HG03196 (cell line): ENCODE measurements at regions not wholly inside any gene's neighbourhood (a gene's known extent, or its start where the extent isn't known, plus 50 kb on each side); places are given as distances from the start of the nearest gene placed in this dataset.

Source experiments
- ATAC-seq: cut with Tn5 transposase; IDR thresholded peaks from one replicate; pipeline ENCODE4 v1.9.1; 2021; ENCODE audit not compliant: unreplicated experiment

DNA sequence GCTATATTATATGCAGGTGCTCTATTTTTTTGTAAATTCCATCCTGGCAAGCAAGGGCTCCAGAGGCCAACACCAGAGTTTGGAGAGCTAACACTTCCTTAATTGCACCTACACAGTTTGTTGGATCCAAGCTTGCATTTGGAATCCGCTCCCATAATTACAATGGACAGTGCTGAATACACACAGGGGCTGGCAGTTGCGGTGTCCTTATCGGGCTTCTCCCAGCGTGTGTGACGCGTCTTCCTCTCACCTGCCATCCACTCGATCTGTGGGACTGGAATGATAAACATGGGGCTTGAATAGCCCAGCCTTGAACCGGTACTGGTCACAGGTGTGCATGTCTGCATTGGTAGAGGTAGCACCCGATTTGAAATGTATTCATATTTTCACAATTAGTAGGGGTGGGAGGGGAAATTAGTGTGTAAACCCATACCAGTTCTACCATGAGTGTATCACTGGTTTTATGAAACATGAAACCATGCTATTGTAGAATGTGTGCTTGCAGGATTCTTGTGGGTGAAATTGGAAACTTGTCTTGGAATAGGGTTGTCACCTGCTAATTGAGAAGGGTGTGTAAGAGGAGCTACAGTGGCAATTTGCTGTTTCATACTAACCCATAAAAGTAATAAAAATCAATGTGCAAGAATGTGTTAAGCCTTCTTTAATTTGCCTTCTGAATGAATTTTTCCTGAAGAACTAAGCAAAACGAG is 316.5 kb downstream of the WDR11 start:
- no peak for ATAC-seq

DNA sequence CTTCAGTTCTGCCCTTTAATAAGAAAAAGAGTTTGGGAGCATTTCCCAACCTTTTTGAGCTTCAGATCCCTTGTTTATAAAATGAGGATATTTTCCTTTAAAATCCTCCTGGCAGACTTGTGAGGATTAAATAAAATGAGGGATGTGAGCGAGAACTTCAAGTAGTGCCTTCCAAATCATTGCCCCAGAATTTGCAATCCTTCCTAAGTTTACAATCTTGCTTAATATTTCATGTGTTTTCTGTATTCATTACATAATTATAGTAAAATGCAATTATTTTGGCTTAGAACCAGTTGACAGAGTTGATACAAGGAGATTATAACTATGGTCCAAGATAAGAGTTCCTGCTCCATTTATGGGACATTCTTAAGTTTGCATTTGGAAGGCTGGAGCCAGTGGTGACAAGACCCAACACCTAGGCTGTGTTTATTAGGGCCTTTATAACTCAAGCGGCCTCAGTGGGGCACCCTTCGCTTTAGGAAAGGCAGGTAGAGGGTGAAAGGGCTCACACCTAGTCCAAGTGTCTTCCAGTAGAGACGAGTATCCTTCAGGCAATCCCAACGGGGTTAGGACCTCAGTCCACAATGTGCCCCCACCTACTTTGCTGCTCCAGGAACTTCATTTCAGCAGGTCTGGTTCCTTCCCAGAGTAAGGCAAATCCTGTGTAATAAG is 317.5 kb downstream of the WDR11 start:
- no peak for ATAC-seq

DNA sequence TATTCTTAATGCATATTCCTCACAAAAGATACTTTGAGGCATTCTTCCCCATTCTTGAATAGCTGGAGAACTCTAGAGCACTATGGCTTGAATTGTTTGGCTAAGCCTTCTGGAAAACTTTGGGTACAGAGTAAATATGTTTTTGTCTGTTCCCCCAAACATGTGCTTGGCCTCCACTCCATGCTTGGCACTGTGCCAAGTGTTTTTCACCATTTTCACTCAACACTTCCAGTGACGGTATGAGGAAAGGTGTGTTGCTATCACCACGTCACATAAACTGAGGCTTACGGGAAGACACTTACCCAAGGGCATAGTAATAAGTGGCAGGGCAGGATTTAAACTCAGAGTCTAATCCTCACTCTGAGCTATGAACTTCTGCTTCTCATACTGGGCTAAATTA is 318.2 kb downstream of the WDR11 start:
- ATAC-seq, result no peak

DNA sequence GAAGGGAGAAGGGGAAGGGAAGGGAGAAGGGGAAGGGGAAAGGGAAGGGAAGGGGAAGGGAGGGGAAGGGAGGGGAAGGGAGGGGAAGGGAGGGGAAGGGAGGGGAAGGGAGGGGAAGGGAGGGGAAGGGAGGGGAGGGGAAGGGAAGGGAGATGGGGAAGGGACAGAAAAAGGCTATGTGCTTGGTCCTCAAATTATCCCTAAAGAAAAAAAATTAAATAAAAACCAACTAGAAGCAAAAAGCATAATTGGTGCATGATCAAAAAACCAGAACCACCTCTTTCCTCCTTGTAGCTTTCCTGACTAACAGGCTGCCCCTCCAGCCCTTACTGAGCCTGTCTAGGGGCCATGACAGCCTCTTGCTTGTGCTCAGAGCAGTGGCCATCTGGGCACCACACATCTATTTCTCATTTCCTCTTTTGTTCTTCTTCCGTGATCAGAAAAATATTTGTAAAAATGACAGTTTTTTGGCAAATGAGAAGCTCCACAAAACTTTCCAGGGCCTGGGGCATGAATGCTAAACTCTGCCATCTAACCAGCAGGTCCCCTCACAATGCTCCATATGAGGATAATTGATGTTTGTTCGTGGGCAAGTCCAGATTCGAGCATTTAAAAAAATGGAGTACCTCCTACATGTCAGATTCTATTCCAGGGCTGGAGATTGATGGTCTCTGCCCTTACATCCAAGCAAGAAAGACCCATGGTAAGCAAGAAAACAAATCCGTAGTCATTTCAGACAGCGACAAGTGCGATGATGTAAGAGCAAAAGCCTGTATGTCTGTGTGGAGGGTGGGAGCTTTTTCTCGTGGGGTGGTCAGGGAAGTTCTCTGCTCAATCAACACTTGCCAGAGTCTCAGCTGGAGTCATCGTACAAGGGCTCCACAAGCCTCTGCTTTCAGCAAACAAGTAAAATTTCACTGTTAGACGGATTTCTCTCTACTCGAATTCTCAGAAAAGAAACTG is 320.9 kb downstream of the WDR11 start:
- no peak for ATAC-seq

DNA sequence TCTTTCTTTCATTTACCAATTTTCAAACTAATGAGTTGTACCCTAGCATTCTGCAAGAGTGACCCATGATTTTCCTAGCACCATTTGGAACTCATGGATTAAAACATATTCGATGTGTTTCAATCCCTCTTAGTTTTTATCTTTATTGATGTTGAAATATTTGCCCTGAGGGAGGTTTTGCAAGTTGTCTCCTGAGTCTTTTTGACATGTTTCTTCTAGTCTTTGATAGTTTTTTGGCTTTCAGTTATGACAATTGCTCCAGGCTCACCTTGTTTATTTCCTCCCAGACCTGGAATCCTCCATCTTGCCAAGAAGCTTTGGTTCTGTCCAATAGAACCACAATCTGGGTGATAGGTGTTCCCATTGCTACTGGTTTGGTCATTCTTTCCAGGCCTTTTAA is 327.8 kb downstream of the WDR11 start:
- no peak for ATAC-seq

DNA sequence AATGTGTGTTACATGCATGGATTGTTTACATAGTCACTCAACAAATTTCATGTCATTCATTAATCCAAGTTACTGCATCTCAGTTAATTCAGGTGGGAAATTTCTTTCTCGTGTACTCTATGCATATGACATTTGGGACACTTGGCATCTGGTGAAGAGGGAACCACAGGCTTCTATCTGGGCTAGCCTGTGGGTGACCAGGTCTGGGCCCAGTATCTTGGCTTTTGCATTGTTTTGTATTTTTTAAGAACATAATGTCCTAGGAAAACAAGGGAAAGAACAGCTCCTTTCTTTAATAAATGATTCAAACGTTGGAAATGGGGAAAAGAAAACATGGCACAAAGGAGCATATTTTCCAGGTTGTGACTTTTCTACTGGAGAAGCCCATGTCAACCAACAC is 331.1 kb downstream of the WDR11 start:
- ATAC-seq, result no peak

DNA sequence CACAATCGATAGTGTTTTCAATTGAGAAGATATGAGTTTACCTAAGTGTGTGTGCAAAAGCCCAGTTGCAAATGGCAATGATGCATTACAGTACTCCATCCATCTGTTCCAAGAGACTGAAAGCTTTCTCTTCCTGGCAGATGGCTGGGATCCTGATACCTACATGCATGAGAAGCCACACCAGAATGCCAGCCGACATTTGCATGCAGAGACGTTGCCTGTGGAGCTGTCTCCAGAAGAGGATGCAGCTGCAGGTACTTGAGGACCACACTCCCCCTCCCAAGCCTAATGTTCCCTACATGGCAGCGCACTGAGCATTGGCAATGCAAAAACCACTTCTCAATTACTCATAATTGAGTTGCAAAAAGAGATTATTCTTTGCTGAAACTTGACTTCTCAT is 332.1 kb downstream of the WDR11 start:
- ATAC-seq, result no peak

DNA sequence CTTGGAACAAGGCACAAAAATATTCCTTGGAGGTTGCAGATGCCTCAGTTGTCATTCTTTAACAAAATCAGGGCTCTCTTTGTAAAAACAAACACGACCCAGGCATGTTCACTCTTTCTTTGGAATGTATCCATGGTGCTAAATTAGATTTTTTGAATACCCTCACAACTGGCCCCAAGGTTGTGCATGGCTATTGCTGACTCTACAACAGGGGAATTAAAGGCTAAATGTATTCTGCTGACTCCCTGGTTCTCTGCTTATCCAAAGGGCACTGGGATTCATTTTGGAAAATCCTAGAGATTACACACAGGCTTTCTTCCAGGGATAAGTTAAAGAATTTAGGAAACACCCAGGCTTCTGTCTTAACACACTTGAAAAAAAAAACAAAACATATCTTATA is 332.5 kb downstream of the WDR11 start:
- ATAC-seq, result no peak

DNA sequence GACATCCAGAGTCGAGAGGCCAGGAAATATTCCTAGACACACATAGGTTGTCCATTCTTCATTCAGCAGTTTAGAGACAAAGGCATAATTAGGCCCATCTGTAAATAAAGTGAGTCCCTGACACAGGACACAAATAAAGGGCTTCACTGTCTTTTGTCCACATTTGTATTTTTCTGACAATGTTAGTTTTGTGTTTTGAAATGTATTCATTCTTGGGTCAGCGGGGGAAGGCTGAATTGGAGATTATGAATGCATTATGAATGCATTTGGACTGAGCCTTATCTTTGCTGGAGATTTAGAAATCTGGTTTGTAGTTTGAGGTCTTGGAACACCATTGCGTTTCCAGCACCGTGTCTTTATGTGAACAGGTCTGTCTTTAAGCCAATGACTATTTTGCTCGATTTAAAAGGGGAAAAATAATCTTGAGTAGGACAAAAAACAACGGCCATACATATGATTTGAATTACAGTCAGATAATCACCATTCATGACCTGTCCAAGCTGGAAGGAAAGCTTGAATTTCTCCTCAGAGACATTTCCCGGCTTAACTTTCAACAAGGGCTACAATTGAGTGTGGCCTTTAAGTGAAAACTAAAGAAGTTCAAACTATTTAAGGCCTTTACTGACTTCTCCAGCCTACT is 334.8 kb downstream of the WDR11 start:
- ATAC-seq, result no peak

DNA sequence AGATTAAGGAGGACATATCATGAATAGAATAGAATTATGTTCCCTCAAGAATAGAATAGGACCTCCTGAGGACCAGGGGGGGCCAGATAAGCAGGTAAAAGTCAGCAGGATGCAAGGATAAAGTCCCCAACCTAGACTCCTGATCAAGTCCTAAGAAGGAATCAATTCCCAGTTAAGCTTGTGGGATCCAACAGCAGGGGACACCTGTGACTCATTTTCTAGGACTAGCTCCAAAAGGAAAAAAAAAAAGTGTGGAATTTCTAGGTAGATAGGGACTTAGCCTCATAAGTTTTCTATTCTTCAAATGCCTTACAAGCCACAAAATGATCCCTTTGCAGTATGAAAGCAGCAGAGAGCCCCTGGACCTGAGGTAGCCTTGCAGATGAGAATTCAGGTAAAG is 336.2 kb downstream of the WDR11 start:
- no peak for ATAC-seq

DNA sequence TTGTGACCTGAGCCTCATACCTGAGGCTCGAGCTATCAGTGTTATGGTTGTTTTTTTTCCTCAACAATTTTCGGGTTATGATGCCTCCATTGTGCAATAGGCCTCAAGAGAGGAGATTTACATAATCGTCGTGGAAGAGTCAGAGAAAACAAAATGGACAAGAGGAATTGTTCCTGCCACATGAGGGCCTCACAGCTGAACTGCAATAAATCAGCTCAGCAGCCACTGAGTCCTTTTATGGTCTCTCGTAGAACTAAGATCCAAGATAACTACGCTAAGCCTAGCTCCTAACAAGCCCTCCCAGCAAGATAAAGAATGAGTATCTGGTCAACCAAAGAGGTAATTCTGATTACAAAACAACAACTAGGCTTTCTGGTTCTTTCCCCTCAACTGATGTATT is 336.8 kb downstream of the WDR11 start:
- ATAC-seq, result no peak

DNA sequence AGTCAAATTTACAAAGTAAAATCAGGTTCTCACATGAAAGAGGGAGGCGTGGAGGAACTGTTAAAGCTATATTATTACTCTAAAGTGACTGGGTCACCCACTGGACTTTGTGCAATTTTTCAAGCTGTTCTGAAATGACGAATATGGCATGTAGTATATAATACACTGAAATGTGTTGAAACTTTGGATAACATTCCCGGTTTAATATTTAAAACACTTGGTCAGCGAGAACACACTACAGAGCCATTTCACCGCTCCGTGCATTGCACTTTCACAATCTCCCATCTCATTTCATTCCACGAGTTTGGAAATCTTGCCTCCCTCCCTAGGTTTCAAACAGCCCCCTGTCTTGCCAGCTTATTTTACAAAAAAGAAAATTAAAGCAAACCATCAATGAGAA is 337.9 kb downstream of the WDR11 start:
- no peak for ATAC-seq

DNA sequence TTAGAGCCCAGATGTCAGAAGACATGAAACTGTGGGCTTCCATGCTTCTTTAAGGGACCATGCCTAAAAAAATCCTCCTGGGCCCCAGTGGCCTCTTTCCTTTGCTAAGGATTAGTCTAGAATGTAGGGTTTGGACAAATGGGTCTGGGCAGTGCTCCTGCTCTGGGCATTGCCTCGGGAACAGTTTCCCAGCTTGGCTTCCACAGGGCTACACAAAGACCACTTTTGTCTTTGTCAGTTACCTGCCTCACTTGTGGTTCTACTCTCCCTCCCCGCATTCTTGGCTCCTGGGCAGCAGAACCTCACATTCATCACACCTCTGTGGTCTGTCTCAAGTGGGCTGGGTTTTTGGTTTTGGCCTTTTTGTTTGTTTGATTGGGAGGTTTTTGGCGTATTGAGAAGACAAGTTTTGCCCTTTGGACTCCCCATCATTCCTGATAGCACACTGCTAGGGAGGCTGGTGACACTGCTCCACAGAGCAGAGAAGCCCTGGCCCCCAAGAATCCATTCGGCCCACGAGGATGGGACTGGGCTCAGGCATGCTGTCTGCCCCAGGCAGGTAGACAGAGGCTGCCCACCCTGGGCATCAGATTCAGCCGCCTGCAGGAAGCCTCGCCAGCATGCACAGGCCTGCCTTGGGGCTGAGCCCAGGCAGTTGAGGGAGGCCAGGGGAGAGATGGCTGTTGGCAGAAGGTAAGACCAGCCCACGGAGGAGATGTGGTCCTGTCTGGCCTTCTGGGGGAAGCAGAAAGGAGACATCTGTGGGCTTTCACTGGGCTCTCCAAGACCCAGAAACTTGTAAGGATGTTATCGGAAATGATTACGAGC is 343.7 kb downstream of the WDR11 start:
- no peak for ATAC-seq

DNA sequence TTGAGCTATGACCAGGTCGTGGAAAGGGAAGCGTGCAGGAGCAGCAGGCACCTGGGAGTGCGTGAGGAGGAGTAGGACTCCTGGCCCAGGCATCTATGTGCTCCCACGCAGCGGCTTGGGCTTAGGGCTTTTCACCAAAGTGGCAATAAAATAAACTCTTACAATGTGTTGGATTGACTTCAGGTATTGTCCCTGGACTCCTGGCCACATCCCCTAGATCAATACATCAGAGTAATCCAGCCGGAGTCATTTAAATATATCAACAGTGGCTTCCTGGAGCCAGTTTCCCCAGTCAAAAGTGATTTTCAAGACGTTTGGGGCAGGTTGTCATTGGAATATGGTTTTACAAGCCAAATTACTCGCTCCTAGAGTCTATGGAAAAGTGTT is 344.4 kb downstream of the WDR11 start:
- no peak for ATAC-seq

DNA sequence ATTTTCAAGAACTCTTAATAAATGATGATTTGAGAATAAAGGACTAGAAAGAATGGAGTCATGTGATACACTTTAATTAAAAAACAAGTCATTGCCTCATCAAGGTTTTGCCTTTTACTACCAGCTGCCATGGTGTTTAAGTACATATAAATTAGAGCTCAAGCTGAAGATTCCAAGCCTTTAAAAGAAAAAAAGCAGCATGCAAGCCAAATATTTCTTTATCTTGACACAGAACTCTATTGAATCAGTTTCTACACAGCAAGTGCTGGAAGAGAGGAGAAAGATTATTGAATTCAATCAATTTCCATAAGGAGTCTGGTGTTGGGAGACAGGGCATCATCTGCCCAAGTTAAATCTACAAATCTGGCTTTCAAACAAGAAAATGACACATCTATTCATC is 347.9 kb downstream of the WDR11 start:
- no peak for ATAC-seq

DNA sequence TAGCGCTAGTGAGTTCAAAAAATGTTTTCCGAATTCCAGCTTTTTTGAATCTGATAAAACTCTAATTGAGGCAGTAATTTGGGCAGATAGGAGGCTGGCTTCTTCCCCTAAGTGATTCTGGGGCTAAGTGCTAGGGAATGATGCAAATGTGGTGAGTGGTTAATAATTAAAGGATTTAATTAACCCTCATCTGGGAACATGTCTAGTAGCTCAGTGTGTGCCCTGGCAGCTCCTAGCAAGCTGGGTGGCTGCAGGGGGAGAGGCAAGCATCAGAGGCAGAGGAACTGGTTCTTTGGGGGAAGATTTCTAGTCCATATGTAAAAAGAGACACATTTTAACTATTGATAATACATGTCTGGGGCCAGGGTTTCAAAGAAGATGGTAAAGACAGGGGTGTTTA is 354.5 kb downstream of the WDR11 start:
- ATAC-seq, result no peak

DNA sequence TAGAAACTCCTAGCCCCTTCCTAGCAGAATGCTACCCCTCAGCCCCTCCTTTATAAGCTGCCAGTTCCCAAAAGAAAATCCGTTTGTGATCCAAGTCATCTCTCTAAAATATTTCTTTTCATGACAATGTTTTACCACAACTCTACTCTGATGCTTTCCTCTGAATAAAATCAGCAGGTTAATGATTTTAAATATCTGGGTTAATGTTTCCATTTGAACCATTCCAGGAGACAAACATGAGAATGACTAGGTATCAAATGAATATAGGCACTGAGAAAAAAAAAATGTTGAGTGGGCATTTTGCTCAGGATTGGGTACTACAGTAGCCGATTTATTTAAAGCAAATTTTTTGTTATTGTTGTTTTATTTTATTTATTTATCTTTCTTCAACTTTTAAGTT is 360.3 kb downstream of the WDR11 start:
- ATAC-seq, result no peak

DNA sequence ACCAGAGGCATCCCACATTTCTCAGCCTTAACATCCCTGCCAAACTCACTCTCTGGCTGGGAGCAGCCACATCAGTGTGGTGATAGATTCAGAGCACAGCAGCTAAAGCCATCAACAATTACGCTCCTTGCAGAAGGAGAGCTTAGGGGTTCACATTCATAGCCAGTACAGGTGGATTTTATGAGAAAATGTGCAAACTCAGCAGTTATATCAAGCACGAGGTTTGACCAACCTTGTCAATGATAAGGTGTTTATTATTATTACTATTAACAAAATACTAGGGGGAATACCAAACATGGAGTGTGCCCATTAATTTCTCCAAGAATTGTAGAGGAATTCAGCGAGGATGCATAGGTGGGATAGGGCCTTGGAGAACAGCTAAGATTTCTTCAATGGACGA is 362.3 kb downstream of the WDR11 start:
- no peak for ATAC-seq

DNA sequence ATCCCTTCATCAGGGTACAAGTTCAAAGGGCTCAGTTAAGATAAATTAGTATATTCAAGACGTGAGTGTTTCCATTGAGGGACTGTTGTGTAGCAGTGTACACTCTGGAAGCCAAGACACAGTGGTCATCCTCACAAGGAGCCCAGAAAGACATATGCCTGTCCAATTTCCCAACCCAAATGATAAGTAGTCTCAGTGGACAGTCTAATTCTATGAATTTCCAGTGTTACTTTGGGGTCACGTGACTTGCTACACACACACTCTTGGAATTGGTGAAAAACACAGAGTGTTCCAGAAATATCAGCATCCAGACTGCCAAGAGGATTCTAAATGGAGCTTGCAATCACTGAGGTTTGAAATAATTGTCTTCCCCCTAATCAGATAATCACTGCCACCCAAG is 365.1 kb downstream of the WDR11 start:
- ATAC-seq, result no peak

DNA sequence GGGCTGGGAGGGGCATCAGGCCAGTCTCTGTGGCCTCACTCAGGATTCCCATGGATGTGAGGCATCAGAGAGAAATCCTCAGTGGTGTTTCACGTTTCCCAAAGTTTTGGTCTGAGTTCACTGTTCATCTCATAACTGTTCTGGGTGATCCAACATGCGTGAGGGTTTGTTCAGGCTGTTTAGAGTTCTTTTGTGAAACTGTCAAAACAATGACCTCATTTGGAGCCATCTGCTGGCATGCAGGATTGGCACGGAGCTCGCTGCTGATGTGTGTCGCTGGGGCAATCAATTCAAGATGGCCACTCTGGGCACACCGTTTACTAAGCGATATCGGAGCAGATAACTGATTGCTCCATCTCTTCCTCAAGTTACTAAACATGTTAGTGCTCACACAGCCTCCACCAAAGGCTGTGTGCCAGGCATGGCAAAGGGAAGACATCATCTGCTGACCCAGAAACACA is 365.6 kb downstream of the WDR11 start:
- no peak for ATAC-seq
